ENCODE measurements at regions not wholly inside any gene's neighbourhood (a gene's known extent, or its start where the extent isn't known, plus 50 kb on each side); places are given as distances from the start of the nearest gene placed in this dataset.

GRCh38 chr1:55483523-55483922 is 268.4 kb upstream of the USP24 start:
- Histone ChIP-seq H3K4me2 (ENCODE audit: control insufficient read depth, insufficient read depth) (no peak overlapping the region), H3K9ac (ENCODE audit: control insufficient read depth, insufficient read depth, low read length) (no peak overlapping the region), H2AFZ (ENCODE audit: control insufficient read depth, low read depth, low read length) (no peak overlapping the region), H3K27me3 (replicated peaks in 1 of 2; ENCODE audit: control insufficient read depth in 2 of 2, insufficient read depth in 2 of 2, low read length in 1 of 2) (peaks cover 0 to 1% of the 10 kb centered on the region in 2 experiments; a peak in 1 of 4 replicates), H3K79me2 (ENCODE audit: control insufficient read depth, insufficient read depth, low read length) (no peaks in the 10 kb centered on the region), H3K36me3 (ENCODE audit: control insufficient read depth in 2 of 2, insufficient read depth in 2 of 2, low read length in 1 of 2) (no peaks in the 10 kb centered on the region), H3K9me3 (replicated peaks; ENCODE audit: control insufficient read depth, insufficient read depth, low read length) (no peaks in the 10 kb centered on the region), H4K20me1 (ENCODE audit: control insufficient read depth, insufficient read depth) (no peaks in the 10 kb centered on the region), H3K4me3 (no peak overlapping the region), H3K4me1 (ENCODE audit: control insufficient read depth, insufficient read depth, low read length) (no peaks in the 10 kb centered on the region), H3K27ac (ENCODE audit: control insufficient read depth, insufficient read depth) (no peak overlapping the region)
- in situ Hi-C loops (cut with MboI) (loop anchor here (10.0 kb wide), 1 partner anchor 1101 kb away; no protein-coding TSS in a partner anchor), intact Hi-C loops (cut with micrococcal nuclease; ENCODE audit: unreplicated experiment) (no loop called here)
- DNase-seq (ENCODE audit: low read depth, low spot score) (no peak), FAIRE-seq (no peak), ATAC-seq (no peak; the same call in 2 of the 3 replicates)
- SMC1A ChIA-PET (ENCODE audit: uncharacterized antibody, unreplicated experiment) = interaction anchor here (6.6 kb wide), 1 partner anchor 1100 kb away, joined by 91 read pairs; no protein-coding TSS in a partner anchor
- TF ChIP-seq NRF1 (conservative IDR thresholded peaks at IDR 0.05; ENCODE audit: low read depth, low read length) (no peak), CREM (IDR thresholded peaks at IDR 0.05; ENCODE audit: low read depth) (no peak), ZBTB4 (CRISPR knock-in tag; IDR thresholded peaks at IDR 0.05) (no peak), TBL1XR1 (IDR thresholded peaks at IDR 0.05; ENCODE audit: low read depth, low read length) (no peak), SMC3 (IDR thresholded peaks at IDR 0.05; ENCODE audit: borderline replicate concordance, low read length) (no peak), RAD51 (IDR thresholded peaks at IDR 0.05) (no peak), RELA (IDR thresholded peaks at IDR 0.05; ENCODE audit: borderline replicate concordance, partially characterized antibody) (no peak), SIX5 (IDR thresholded peaks at IDR 0.05; ENCODE audit: low read depth, low read length, severe bottlenecking) (no peak), ZNF622 (IDR thresholded peaks at IDR 0.05) (no peak), RBBP5 (conservative IDR thresholded peaks at IDR 0.05) (no peak)
- TF ChIP-seq, protein P1, sequence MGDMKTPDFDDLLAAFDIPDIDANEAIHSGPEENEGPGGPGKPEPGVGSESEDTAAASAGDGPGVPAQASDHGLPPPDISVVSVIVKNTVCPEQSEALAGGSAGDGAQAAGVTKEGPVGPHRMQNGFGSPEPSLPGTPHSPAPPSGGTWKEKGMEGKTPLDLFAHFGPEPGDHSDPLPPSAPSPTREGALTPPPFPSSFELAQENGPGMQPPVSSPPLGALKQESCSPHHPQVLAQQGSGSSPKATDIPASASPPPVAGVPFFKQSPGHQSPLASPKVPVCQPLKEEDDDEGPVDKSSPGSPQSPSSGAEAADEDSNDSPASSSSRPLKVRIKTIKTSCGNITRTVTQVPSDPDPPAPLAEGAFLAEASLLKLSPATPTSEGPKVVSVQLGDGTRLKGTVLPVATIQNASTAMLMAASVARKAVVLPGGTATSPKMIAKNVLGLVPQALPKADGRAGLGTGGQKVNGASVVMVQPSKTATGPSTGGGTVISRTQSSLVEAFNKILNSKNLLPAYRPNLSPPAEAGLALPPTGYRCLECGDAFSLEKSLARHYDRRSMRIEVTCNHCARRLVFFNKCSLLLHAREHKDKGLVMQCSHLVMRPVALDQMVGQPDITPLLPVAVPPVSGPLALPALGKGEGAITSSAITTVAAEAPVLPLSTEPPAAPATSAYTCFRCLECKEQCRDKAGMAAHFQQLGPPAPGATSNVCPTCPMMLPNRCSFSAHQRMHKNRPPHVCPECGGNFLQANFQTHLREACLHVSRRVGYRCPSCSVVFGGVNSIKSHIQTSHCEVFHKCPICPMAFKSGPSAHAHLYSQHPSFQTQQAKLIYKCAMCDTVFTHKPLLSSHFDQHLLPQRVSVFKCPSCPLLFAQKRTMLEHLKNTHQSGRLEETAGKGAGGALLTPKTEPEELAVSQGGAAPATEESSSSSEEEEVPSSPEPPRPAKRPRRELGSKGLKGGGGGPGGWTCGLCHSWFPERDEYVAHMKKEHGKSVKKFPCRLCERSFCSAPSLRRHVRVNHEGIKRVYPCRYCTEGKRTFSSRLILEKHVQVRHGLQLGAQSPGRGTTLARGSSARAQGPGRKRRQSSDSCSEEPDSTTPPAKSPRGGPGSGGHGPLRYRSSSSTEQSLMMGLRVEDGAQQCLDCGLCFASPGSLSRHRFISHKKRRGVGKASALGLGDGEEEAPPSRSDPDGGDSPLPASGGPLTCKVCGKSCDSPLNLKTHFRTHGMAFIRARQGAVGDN (IDR thresholded peaks at IDR 0.05) = no peak
- WGBS (ENCODE audit: insufficient coverage, insufficient replicate concordance, low lambda C conversion rate, missing lambda C conversion rate) = 0% methylated on average over 2 of the region's 2 CpGs
- CTCF ChIA-PET = interaction anchor here (1.2 to 1.3 kb wide), 2 partner anchors 105 to 1102 kb away, joined by 3 to 4 read pairs; no protein-coding TSS in a partner anchor
- POLR2A ChIA-PET = no interaction called here
- RAD21 ChIA-PET (ENCODE audit: unreplicated experiment) = interaction anchor here (1.4 kb wide), 1 partner anchor 1101 kb away, joined by 5 read pairs; no protein-coding TSS in a partner anchor
- no TSS peak for BruUV-seq (replicated peaks)
